ENCODE measurements at regions not wholly inside any gene's neighbourhood (a gene's known extent, or its start where the extent isn't known, plus 50 kb on each side); places are given as distances from the start of the nearest gene placed in this dataset.

DNA sequence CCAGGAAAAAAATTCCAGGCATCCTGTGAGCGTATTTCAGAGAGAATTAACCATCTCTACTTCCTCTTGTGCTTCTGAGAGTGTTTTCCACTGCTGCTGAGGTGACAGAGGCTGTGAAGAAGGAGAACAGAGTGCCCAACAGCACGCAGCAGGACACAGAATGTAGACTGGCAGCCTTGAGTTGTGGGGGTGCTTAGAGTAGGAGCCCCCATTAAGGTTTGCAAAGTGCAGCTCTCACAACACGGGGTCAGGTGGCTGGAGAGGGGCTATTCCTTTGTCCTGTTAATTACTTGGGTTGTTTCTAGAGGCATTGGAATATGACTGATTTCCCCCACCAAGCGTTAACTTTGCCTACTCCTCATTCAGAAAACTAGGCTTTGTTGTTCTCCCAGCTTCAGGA is 370.6 kb downstream of the TSHZ3 start:
- intact Hi-C loops (cut with DNase I), result no loop called here
- WGBS, 2 donors, result 22 to 37% methylated on average over 4 of the region's 4 CpGs
- TF ChIP-seq, protein P1, sequence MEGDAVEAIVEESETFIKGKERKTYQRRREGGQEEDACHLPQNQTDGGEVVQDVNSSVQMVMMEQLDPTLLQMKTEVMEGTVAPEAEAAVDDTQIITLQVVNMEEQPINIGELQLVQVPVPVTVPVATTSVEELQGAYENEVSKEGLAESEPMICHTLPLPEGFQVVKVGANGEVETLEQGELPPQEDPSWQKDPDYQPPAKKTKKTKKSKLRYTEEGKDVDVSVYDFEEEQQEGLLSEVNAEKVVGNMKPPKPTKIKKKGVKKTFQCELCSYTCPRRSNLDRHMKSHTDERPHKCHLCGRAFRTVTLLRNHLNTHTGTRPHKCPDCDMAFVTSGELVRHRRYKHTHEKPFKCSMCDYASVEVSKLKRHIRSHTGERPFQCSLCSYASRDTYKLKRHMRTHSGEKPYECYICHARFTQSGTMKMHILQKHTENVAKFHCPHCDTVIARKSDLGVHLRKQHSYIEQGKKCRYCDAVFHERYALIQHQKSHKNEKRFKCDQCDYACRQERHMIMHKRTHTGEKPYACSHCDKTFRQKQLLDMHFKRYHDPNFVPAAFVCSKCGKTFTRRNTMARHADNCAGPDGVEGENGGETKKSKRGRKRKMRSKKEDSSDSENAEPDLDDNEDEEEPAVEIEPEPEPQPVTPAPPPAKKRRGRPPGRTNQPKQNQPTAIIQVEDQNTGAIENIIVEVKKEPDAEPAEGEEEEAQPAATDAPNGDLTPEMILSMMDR (IDR thresholded peaks at IDR 0.05), result no peak
- no peak for TF ChIP-seq POLR2A (IDR thresholded peaks at IDR 0.05)

DNA sequence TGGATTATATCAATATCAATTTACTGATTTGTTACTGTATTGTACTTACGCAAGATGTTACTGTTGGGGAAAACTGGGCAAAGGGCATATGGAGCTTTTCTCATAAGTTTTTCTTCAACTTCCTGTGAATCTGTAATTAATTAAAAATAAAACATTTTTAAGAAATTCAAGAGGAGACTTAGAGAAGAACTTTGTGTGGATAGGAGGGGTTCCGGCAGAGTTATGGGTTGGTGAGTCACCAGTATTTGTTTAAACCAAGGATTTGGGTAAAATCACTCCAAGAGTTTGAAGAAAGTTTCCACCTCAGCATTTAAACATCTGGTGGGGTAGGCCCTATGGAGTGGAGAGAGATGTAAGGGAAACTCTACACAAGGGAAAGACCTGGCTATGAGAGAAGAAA is 379.6 kb downstream of the TSHZ3 start:
- intact Hi-C loops (cut with DNase I), result no loop called here
- no peaks in the 10 kb centered on the region for H3K9me3 ChIP-seq
- DNase-seq (no peak), ATAC-seq (no peak)
- H3K27me3 ChIP-seq, result no peaks in the 10 kb centered on the region
- no peak overlapping the region for H3K4me3 ChIP-seq
- TF ChIP-seq POLR2A (IDR thresholded peaks at IDR 0.05), result no peak
- TF ChIP-seq, protein P1 (IDR thresholded peaks at IDR 0.05), result no peak
- no peak overlapping the region for H3K27ac ChIP-seq
- no peaks in the 10 kb centered on the region for H3K4me1 ChIP-seq
- 88 to 97% methylated on average over 2 of the region's 2 CpGs for WGBS, 2 donors
- no peaks in the 10 kb centered on the region for H3K36me3 ChIP-seq (replicated peaks in 1 of 2; ENCODE audit: insufficient read depth in 1 of 2, low read depth in 2 of 2)

More for the DNA sequence above, 370.6 kb downstream of the TSHZ3 start:
- Histone ChIP-seq H3K4me1 (no peaks in the 10 kb centered on the region), H3K27ac (no peak overlapping the region), H3K36me3 (replicated peaks in 1 of 2; ENCODE audit: insufficient read depth in 1 of 2, low read depth in 2 of 2) (no peaks in the 10 kb centered on the region), H3K9me3 (no peaks in the 10 kb centered on the region), H3K4me3 (no peak overlapping the region), H3K27me3 (no peaks in the 10 kb centered on the region)
- no peak for DNase-seq
- no peak for ATAC-seq

DNA sequence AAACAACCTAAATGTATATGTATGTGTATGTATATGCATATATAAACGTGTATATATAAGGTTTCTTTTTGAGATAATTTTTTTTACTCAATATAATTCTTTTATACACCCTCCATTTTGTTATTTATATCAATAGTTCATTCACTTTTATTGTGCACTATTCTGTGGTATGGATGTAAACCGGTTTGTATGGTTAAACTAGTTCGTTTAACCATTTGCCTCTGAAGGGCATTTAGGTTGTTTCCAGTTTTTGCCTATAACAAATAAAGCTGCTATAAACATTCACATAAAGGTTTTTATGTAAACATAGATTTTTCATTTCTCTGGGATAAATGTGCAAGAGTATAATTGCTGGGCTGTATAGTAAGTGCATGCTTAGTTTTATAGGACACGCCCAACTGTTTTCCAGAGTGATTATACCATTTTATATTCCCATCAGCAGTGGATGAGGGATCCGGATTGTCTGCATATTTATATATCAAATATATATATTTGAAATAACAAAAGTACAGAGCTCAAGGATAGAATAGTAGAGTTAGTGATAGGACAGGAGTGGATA is 380.3 kb downstream of the TSHZ3 start:
- 64 to 72% methylated on average over 5 of the region's 5 CpGs for WGBS, 2 donors
- TF ChIP-seq POLR2A (IDR thresholded peaks at IDR 0.05), result no peak
- TF ChIP-seq, protein P1 (IDR thresholded peaks at IDR 0.05), result no peak
- H3K27ac ChIP-seq, result no peak overlapping the region
- H3K4me1 ChIP-seq, result no peaks in the 10 kb centered on the region
- H3K36me3 ChIP-seq (replicated peaks in 1 of 2; ENCODE audit: insufficient read depth in 1 of 2, low read depth in 2 of 2), result no peaks in the 10 kb centered on the region
- DNase-seq, result no peak
- intact Hi-C loops (cut with DNase I), result no loop called here
- H3K9me3 ChIP-seq, result no peaks in the 10 kb centered on the region
- ATAC-seq, result no peak
- H3K27me3 ChIP-seq, result no peaks in the 10 kb centered on the region
- H3K4me3 ChIP-seq, result no peak overlapping the region

GRCh38 chr19:30968210-30968609 is 381.0 kb downstream of the TSHZ3 start:
- no peak for ATAC-seq
- WGBS, 2 donors, result 67 to 79% methylated on average over 5 of the region's 5 CpGs
- intact Hi-C loops (cut with DNase I), result no loop called here
- no peak for DNase-seq
- Histone ChIP-seq H3K27ac (no peak overlapping the region), H3K9me3 (no peaks in the 10 kb centered on the region), H3K27me3 (no peaks in the 10 kb centered on the region), H3K4me3 (no peak overlapping the region), H3K36me3 (replicated peaks in 1 of 2; ENCODE audit: insufficient read depth in 1 of 2, low read depth in 2 of 2) (no peaks in the 10 kb centered on the region), H3K4me1 (no peaks in the 10 kb centered on the region)
- TF ChIP-seq, protein P1 (IDR thresholded peaks at IDR 0.05), result no peak

- TF ChIP-seq, protein P1 (IDR thresholded peaks at IDR 0.05), result no peak
- no peak for TF ChIP-seq POLR2A (IDR thresholded peaks at IDR 0.05)
- no peaks in the 10 kb centered on the region for H3K27me3 ChIP-seq
- DNase-seq (no peak), ATAC-seq (no peak)
- intact Hi-C loops (cut with DNase I), result no loop called here
- H3K27ac ChIP-seq, result no peak overlapping the region
- no peaks in the 10 kb centered on the region for H3K4me1 ChIP-seq
- no peaks in the 10 kb centered on the region for H3K36me3 ChIP-seq (replicated peaks in 1 of 2; ENCODE audit: insufficient read depth in 1 of 2, low read depth in 2 of 2)
- 64 to 85% methylated on average over 4 of the region's 4 CpGs for WGBS, 2 donors
- H3K4me3 ChIP-seq, result no peak overlapping the region
- no peaks in the 10 kb centered on the region for H3K9me3 ChIP-seq
Observed at GRCh38 chr19:30966486-30966885, 382.8 kb downstream of the TSHZ3 start.

Measured in body of pancreas (tissue), 4 donors.